ENCODE measurements at regions not wholly inside any gene's neighbourhood (a gene's known extent, or its start where the extent isn't known, plus 50 kb on each side); places are given as distances from the start of the nearest gene placed in this dataset.

DNA sequence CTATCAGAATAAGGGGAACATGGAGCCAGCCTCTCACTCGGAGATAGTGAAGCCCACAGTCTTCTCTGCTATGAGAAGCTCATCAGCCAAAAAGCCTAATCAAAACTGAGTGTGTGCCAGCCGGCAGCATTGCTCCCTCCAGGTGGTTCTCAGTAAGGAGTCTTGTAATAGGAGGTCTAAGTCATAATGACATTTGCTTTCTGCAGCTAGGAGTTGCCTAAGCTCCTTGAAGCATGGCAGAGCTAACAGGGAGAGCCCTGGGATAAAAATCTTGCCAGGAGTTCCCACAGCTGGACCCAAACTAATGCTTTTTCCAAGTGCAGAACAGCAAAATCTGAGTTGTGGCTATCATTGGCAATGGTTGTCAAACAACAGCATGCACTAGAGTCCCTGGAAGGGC is 245.2 kb downstream of the SPATA18 start:
- no peaks in the 10 kb centered on the region for H3K9me3 ChIP-seq
- H3K4me3 ChIP-seq (ENCODE audit: low read depth, low read length), result no peak overlapping the region
- no peaks in the 10 kb centered on the region for H3K36me3 ChIP-seq
- H3K27me3 ChIP-seq, result no peaks in the 10 kb centered on the region
- TF ChIP-seq, protein P1, sequence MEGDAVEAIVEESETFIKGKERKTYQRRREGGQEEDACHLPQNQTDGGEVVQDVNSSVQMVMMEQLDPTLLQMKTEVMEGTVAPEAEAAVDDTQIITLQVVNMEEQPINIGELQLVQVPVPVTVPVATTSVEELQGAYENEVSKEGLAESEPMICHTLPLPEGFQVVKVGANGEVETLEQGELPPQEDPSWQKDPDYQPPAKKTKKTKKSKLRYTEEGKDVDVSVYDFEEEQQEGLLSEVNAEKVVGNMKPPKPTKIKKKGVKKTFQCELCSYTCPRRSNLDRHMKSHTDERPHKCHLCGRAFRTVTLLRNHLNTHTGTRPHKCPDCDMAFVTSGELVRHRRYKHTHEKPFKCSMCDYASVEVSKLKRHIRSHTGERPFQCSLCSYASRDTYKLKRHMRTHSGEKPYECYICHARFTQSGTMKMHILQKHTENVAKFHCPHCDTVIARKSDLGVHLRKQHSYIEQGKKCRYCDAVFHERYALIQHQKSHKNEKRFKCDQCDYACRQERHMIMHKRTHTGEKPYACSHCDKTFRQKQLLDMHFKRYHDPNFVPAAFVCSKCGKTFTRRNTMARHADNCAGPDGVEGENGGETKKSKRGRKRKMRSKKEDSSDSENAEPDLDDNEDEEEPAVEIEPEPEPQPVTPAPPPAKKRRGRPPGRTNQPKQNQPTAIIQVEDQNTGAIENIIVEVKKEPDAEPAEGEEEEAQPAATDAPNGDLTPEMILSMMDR (IDR thresholded peaks at IDR 0.05; ENCODE audit: low read depth, low read length), result no peak
- no peaks in the 10 kb centered on the region for H3K4me1 ChIP-seq
- DNase-seq, result no peak

DNA sequence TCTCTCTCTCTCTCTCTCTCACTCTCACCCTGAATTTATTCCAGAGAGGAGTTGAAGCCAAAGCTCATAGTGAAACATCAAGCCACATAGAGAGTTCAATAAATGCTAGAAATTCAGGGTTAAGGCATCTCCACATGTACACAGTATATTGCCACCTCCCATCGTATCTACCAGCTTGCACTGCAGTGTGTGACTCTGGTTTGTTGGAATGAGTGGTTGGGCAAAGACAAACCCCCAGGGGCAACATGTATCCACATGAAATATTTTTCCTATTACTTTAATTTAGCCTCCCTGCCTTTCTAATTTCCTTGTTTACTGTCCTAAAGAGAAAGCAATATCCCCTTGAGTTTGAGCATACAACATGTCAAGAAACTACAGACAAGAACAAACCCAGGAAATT is 247.3 kb downstream of the SPATA18 start:
- no peak overlapping the region for H3K4me3 ChIP-seq (ENCODE audit: low read depth, low read length)
- no peaks in the 10 kb centered on the region for H3K4me1 ChIP-seq
- H3K9me3 ChIP-seq, result no peaks in the 10 kb centered on the region; the same call in 1 of the 2 replicates
- H3K27me3 ChIP-seq, result no peaks in the 10 kb centered on the region
- TF ChIP-seq, protein P1 (IDR thresholded peaks at IDR 0.05; ENCODE audit: low read depth, low read length), result no peak
- no peaks in the 10 kb centered on the region for H3K36me3 ChIP-seq
- DNase-seq, result no peak

DNA sequence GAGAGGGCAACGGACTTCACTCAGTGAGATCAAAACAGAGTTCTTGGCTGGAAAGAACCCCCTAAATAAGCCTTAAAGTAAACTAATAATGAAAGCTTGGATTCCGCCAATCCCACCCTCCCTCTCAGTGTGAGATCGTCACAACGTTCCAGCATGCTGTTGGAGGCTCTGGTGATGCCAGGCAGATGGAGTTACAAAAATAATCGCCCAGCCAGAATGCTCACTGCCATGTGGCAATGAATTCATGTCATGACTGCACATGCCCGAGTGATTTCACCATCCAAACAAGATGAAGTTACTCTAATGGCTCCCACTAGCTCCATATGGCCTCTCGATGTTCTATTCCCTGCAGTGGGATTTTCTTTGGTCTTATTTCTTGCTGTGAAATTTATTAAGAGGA is 248.0 kb downstream of the SPATA18 start:
- no peak for DNase-seq
- Histone ChIP-seq H3K36me3 (no peaks in the 10 kb centered on the region), H3K4me1 (no peaks in the 10 kb centered on the region), H3K27me3 (no peaks in the 10 kb centered on the region), H3K9me3 (no peaks in the 10 kb centered on the region; the same call in 1 of the 2 replicates), H3K4me3 (ENCODE audit: low read depth, low read length) (no peak overlapping the region)
- TF ChIP-seq, protein P1 (IDR thresholded peaks at IDR 0.05; ENCODE audit: low read depth, low read length), result no peak

DNA sequence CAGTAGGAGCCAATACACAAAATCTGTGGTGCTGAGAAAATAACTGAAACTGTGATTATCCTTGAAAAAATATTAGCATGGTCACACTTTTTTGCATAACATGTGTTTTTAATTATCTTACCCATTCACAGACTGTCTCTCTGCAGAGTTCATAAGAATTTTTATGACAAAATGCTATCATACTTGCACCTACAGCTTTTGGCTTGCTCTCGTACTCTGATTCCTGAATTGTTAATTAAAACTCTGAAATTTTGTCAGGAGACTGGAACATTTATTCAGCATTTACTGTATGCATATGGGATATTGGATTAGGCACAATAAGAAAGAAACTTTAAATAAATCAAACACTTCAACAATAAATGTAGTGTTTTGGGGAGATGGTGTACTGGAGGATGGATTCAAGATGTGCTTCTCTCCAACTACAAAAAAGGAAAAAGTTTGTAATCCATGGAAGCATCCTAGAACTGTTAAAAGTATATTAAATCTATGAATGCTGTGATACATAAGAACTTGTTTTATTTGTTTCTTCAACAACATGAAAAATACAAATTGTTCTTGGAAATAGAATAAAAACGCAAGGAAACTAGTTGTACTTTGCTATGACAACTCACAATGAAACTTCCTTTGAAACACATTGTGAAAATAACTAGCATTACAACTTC is 260.5 kb downstream of the SPATA18 start:
- no peaks in the 10 kb centered on the region for H3K4me1 ChIP-seq
- no peaks in the 10 kb centered on the region for H3K9me3 ChIP-seq
- no peaks in the 10 kb centered on the region for H3K36me3 ChIP-seq
- H3K4me3 ChIP-seq (ENCODE audit: low read depth, low read length), result no peak overlapping the region
- H3K27me3 ChIP-seq, result no peaks in the 10 kb centered on the region; the same call in 1 of the 2 replicates
- TF ChIP-seq, protein P1 (IDR thresholded peaks at IDR 0.05; ENCODE audit: low read depth, low read length), result no peak
- no peak for DNase-seq

DNA sequence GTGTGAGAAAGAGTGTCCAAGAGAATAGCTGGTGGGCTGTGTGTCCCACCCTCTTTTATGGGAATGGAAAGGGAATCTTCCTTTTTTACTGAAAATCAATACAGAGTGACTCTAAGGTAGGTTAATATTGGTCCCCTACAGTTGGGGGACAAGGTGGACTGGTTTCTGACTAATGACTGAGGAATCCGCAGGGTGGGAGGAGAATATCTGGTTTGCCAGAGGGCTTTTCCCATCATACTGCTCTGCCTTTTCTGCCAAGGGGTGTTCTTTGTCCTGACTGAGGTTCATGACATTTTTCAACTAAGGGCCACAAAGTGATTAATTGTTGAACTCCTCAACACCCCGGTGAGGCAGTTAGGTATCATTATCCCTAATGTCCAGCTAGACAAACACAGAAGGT is 261.6 kb downstream of the SPATA18 start:
- Histone ChIP-seq H3K36me3 (no peaks in the 10 kb centered on the region), H3K4me1 (no peaks in the 10 kb centered on the region), H3K9me3 (no peaks in the 10 kb centered on the region), H3K27me3 (no peaks in the 10 kb centered on the region; the same call in 1 of the 2 replicates), H3K4me3 (ENCODE audit: low read depth, low read length) (no peak overlapping the region)
- TF ChIP-seq, protein P1 (IDR thresholded peaks at IDR 0.05; ENCODE audit: low read depth, low read length), result no peak
- DNase-seq, result no peak

DNA sequence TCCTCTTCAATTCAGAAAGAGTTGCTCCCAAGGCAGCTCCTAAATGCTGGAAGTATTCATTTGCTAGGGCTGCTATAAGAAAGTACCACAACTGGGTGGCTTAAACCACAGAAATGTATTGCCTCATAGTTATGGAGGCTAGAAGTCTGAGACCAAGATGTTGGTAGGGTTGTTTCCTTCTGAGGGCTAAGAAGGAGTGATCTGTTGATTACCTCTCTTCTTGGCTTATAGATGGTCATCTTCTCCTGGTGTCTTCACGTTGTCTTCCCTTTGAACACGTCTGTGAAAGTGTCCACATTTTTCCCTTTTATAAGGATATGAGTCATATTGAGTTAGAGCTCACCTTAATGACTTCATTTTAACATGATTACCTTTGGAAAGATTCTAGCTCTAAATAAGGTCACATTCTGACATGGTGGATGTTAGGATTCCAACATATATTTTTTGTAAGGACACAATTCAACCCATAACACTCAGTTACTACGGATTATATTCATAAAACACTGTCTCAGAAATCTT is 266.3 kb downstream of the SPATA18 start:
- no peaks in the 10 kb centered on the region for H3K4me1 ChIP-seq
- H3K4me3 ChIP-seq (ENCODE audit: low read depth, low read length), result no peak overlapping the region
- no peaks in the 10 kb centered on the region for H3K9me3 ChIP-seq
- no peaks in the 10 kb centered on the region for H3K27me3 ChIP-seq
- TF ChIP-seq, protein P1 (IDR thresholded peaks at IDR 0.05; ENCODE audit: low read depth, low read length), result no peak
- no peaks in the 10 kb centered on the region for H3K36me3 ChIP-seq
- no peak for DNase-seq
